HG02571 (cell line): ENCODE measurements at regions not wholly inside any gene's neighbourhood (a gene's known extent, or its start where the extent isn't known, plus 50 kb on each side); places are given as distances from the start of the nearest gene placed in this dataset.
"Not testable (repeated sequence)": the region's sequence is repeated elsewhere in the genome, so short reads cannot be mapped to it uniquely, and the experiment has no call there.

Experiments
- ATAC-seq: cut with Tn5 transposase; IDR thresholded peaks from one replicate; pipeline ENCODE4 v1.9.1; 2021; ENCODE audit warnings: mild to moderate bottlenecking, moderate library complexity; ENCODE audit not compliant: unreplicated experiment

GRCh38 chr7:131808156-131808555 is 251.7 kb upstream of the PODXL start:
- not testable (repeated sequence) for ATAC-seq

- no peak for ATAC-seq
Measured at GRCh38 chr7:131803816-131804215, 247.4 kb upstream of the PODXL start.

- ATAC-seq, result no peak
Measured at GRCh38 chr7:131802195-131802864, 245.9 kb upstream of the PODXL start.

DNA sequence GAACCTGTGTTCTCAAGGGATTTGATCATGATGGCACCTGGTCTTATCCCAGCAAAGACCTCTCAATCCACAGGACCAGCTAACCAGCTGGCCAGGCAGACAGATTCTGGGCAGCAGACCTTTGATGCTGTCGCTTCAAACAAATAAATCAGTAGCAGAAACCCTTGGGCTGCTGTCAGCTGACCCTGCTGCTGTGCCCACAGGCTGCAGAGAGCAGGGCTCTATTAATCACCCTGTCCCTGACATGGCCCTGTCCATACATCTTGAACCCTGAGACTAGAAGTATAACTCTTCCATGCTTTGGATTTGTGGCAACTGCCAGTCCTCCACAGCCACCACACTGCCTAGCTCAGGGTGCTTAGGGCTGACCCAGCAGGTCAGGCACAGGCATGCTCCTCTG is 244.1 kb upstream of the PODXL start:
- no peak for ATAC-seq

DNA sequence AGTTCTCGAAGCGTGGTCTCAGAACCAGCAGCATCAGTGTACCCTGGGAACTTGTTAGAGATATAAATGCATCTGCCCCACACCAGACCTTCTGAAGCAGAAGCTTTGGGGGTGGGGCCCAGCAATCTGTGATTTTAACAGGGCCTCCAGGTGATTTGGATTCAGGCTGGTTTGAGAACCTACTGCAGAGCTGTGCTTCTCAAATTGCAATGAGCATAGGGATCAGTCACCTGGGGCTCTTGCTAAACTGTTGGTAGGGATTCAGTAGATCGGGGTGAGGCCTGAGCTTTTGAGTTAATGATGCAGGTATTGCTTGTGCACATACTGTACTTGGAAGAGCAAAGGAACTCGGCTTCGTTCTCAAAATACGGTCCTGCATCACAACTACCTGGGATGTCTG is 243.6 kb upstream of the PODXL start:
- ATAC-seq, result no peak

- no peak for ATAC-seq
Measured at GRCh38 chr7:131797841-131798240, 241.4 kb upstream of the PODXL start.

- ATAC-seq, result no peak
Measured at GRCh38 chr7:131795400-131795799, 239.0 kb upstream of the PODXL start.

GRCh38 chr7:131792311-131792710 is 235.9 kb upstream of the PODXL start:
- ATAC-seq, result no peak

DNA sequence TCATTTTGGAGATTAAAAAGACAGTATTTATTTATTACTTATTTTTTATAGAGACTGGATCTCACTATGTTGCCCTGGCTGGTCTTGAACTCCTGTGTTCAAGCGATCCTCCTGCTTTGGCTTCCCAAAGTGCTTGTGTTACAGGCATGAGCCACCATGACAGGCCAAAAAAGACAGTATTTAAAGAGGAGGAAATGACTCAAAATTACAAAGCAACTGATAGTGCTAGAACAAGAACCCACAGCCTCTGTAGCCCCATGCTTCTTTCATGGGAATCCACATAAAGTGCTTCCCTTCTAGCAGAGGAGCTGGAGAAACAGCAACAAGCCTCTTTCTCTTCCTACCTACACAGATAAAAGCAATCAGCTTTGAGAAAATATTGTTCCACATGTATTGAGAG is 230.7 kb upstream of the PODXL start:
- no peak for ATAC-seq

DNA sequence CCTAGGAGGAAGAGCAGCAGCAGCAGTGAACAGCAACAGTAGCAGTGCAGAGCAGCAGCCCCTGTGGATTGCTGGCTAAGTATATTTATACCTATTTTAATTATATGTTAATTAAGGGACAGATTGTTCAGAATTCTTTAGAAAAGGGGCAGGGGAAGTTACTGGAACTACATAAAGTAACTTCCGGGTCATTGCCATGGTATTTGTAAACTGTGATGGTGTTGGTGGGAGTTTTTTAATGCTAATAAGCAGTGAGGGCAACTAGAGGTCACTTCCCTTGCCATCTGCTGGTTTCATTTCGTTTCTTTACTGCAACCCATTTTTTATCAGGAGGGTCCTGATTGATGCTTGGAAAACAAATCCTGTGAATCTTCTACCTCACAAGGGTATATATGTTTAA is 229.8 kb upstream of the PODXL start:
- ATAC-seq, result no peak

GRCh38 chr7:131778601-131779000 is 222.2 kb upstream of the PODXL start:
- ATAC-seq, result no peak

DNA sequence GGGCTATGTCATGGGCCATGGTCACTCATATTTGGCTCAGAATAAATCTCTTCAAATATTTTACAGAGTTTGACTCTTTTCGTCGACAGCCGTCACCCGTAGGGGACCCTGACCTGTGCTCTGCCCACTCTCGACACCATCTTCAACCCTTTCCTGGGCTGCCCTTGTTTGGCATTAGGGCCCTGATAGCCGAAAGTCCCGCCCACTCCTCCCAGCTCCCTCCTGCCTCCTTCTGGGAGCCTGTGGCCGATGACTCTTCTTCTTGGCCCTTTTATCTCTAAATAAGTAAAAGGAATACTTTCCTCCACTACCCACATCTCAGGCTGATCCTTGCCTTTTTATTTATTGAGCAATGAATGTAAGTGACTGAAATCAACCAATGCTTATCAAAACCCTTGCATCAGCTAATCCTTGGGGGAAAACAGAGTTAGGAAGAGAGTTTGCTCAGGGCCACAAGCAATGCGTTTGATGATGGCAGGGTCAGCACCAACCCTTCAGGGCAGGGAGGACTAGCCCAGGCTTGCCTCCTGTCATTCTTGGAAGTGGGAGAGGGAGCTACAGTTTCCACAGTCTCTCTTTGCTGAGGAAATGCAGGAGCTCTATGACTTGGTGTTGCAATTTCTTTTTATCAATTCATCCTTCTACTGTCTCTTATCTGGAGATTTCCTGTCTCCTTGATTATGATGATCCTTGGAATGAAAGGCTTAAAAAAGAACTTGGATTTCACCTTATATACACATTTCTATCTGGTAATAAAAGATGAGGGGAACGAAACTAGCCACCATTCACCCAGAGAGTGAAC is 218.2 kb upstream of the PODXL start:
- ATAC-seq, result no peak

DNA sequence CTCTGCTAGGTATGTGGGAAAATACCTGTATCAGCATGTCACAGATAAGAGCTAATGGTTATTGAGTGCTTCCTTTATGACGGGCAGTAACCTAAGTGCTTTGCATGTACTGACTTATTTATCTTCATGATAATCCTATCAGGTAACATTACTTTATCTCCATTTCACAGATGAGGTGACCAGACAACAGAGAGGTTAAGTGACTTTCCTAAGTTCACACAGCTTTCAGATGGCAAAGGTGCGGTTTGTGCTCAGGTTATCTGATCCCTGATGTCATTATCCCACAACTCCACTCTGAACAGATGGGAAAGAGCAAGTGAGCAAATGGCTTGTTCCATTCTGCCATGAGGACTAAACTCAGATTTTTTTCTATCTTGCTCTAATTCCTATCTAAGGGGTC is 217.0 kb upstream of the PODXL start:
- no peak for ATAC-seq

DNA sequence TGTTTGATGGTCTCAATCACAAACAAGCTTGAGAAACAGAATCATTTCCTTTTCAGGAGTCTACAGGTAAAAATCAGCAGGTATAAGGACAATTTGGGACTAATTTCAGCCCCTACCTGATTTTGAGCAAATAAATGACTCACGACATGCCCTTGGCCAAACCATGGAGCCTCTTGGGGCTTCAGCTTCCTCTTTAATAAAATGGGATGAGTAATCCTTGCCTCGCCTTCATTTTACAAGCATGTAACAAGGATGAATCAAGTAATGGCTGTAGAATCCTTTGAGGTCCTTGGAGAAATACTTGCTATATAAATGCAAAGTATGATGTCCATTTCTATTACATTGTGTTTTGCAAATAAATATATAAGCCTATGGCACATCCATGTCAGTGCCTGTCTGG is 212.8 kb upstream of the PODXL start:
- no peak for ATAC-seq

DNA sequence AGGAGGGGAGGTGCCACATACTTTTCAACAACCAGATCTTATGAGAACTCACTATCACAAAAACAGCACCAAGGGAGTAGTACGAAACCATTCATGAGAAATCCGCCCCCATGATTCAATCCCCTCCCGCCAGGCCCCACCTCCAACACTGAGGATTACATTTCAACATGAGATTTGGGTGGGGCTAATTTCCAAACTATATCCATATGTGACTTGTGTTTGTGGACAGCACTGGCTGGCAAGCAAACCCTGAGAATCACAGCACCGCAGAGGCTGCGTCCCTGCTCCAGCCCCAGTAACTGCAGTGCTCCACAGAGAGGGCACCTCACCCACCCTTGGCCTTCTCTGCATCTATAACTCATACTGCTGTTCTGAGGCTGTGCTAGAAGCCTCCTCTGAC is 211.2 kb upstream of the PODXL start:
- no peak for ATAC-seq

DNA sequence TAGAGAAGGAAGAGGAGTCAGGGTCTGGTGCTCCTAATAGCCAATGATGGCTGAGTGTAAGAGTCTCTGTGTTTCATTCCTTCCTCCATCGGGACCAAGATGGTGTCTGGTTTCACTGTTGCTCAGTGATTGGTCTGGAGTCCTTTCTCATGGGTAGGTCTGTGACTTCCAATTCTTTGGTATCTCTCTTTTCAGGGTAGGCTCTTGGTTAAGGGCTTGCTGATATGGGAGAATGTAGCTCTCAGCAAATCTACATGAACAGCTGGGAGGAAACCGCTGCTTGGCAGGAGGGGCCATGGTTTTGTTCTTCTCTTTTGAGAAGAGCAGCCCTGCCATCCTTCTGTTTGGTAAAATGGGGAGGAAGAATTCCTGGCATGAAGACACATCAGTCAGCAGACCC is 209.1 kb upstream of the PODXL start:
- ATAC-seq, result no peak

- no peak for ATAC-seq
Measured at GRCh38 chr7:131764143-131764775, 207.8 kb upstream of the PODXL start.

- ATAC-seq, result no peak
Measured at GRCh38 chr7:131762753-131763152, 206.3 kb upstream of the PODXL start.

- ATAC-seq, result not testable (repeated sequence)
Measured at GRCh38 chr7:131755801-131756200, 199.4 kb upstream of the PODXL start.

- no peak for ATAC-seq
Measured at GRCh38 chr7:131753620-131754222, 197.3 kb upstream of the PODXL start.

DNA sequence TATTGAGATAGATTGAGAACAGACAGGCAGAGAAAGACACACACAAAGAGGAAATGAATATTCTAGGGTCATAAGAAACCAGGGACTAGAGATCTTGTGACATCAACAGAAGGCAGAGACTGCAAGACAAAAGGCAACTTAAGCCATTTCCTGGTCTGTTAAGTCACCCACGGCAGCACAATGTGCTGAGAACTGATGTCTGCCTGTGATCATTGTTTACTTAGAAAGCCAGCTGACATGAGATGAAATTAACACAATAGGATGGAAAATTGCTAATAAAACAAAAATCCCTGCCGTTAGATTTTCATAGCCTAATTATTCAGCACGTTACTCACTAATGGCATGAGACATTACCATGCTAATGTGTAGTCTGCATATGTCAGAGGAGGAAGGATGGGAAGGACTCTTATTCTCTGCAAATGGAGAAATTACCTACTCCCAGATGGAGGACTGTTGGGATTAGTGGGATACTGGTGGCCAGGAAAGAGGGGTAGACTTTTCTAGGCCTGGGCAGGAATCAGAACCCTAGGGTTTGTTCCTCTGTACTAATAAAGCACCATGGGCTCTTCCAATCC is 191.3 kb upstream of the PODXL start:
- ATAC-seq, result no peak
